GM23248 (cell line): ENCODE measurements at regions not wholly inside any gene's neighbourhood (a gene's known extent, or its start where the extent isn't known, plus 50 kb on each side); places are given as distances from the start of the nearest gene placed in this dataset.

Source experiments
- EZH2 ChIP-seq: fragments of 200-600 bp; sonication (generic); IDR thresholded peaks from 2 replicates; pipeline ENCODE4 v1.6.1; 2018; ENCODE audit warnings: antibody characterized with exemption, mild to moderate bottlenecking; ENCODE audit not compliant: insufficient read depth, poor library complexity, severe bottlenecking
- EZH2phosphoT487 ChIP-seq: fragments of 200-600 bp; sonication (generic); IDR thresholded peaks from 2 replicates; pipeline ENCODE4 v1.6.1; 2018; ENCODE audit warnings: antibody characterized with exemption, moderate library complexity, mild to moderate bottlenecking, low read depth; ENCODE audit not compliant: insufficient read depth

DNA sequence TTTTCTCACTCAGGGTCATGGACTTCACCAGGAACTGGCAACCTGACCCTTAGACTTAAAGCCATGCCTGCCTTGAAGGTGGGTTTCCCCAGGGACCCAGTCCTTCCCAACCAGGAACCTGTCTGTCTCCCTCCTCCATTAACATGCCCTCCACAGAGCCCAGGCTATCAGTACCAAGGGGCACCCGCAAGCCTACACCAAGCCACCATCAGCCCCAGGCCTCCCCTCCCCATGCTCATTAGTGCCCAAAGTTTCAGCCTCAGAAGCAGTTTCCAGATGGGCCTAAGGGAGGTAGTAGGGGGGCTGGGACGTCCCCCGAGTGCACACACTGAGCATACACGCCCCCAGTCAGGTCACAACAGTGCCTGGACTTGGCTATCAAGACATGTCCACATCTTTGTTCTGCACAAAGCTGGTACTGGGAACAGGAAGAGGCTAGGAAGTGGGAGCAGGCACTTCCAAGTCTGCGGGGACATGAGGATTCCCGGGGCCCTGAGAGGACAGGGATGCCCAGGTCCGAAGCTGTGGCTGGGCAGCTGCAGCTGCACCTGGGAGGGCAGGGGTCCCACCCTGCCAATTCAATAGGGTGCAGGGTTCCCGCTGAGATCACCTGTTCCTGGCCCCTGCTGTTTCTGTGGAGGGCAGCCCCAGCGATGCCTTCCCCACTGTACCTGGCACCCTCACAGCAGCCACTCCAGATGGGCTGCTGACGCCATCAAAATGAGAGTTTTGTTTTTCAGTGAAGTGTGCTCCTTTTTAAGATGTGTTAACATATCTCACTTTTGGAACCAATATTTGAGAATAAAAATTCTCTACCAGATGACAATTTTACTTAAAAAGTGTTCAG, 731.4 kb downstream of the NR4A2 start:
- TF ChIP-seq EZH2phosphoT487 (no peak), EZH2 (no peak)
